Thoracic aorta (tissue), 2 donors: ENCODE measurements at regions not wholly inside any gene's neighbourhood (a gene's known extent, or its start where the extent isn't known, plus 50 kb on each side); places are given as distances from the start of the nearest gene placed in this dataset.

Experiments used
- ATAC-seq: fragments of 150-250 bp; one replicate; pipeline ENCODE4 v1.8.0; 2017; ENCODE audit warnings: low read depth; ENCODE audit not compliant: insufficient number of reproducible peaks, low FRiP score
- DNase-seq: peaks from one replicate; pipeline ENCODE4 v3.0.0-alpha.2; 2020; ENCODE audit warnings: low spot score
- H3K27ac ChIP-seq, 2 donors: fragments of 200-600 bp; sonication (generic); 1 replicate in 1 of 2; 2 replicates in 1 of 2; pipeline ENCODE4 v1.5.1; 2016; ENCODE audit warnings: mild to moderate bottlenecking in 2 of 2, moderate library complexity in 2 of 2
- H3K27me3 ChIP-seq: fragments of 200-600 bp; sonication (generic); replicated peaks from 2 replicates; pipeline ENCODE4 v1.6.0; 2016; ENCODE audit warnings: mild to moderate bottlenecking; ENCODE audit not compliant: insufficient read depth
- H3K36me3 ChIP-seq: fragments of 200-600 bp; sonication (generic); one replicate; pipeline ENCODE4 v1.5.1; 2016
- H3K4me1 ChIP-seq, 2 donors: fragments of 200-600 bp; sonication (generic); 1 replicate in 1 of 2; 2 replicates in 1 of 2; pipeline versions ENCODE4 v1.5.1 to v1.6.0; 2016; ENCODE audit warnings: low read depth in 2 of 2, mild to moderate bottlenecking in 1 of 2; ENCODE audit not compliant: control insufficient read depth in 1 of 2
- H3K4me3 ChIP-seq: fragments of 200-600 bp; sonication (generic); 2 replicates; pipeline ENCODE4 v1.5.1; 2016; ENCODE audit warnings: mild to moderate bottlenecking
- H3K9me3 ChIP-seq: fragments of 200-600 bp; sonication (generic); 2 replicates; pipeline ENCODE4 v1.5.1; 2016
- TF ChIP-seq, protein P1 (sequence below): fragments of 200-600 bp; sonication (generic); IDR thresholded peaks from one replicate; pipeline ENCODE4 v1.5.1; 2019; ENCODE audit warnings: antibody characterized with exemption

DNA sequence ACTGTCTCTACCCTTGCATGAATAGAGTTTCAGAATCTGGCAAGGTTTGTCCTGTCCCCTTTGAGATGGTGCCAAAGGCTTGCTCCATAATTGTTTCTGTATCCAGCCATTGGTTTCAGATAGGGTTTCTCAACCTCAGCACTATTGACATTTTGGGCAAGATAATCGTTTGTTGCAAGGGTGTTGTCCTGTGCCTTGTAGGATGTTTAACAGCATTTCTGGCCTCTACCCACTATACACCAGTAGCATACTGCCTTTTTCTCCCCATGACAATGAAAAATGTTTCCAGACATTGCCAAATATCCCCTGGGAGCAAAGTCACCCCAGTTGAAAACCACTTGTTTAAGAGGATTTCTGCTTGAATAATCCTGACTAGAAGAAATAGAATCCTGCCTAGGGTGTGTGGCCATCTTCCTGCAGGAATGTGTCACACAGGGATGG, 126.8 kb downstream of the CDC42EP3 start:
- no peak for DNase-seq
- Histone ChIP-seq H3K36me3 (no peaks in the 10 kb centered on the region), H3K27me3 (no peaks in the 10 kb centered on the region), H3K4me3 (no peak overlapping the region), H3K4me1 (peaks cover 0 to 7% of the 10 kb centered on the region in 2 donors), H3K9me3 (no peaks in the 10 kb centered on the region), H3K27ac (no peak overlapping the region)
- ATAC-seq, result peak; percentile 43
- TF ChIP-seq, protein P1, sequence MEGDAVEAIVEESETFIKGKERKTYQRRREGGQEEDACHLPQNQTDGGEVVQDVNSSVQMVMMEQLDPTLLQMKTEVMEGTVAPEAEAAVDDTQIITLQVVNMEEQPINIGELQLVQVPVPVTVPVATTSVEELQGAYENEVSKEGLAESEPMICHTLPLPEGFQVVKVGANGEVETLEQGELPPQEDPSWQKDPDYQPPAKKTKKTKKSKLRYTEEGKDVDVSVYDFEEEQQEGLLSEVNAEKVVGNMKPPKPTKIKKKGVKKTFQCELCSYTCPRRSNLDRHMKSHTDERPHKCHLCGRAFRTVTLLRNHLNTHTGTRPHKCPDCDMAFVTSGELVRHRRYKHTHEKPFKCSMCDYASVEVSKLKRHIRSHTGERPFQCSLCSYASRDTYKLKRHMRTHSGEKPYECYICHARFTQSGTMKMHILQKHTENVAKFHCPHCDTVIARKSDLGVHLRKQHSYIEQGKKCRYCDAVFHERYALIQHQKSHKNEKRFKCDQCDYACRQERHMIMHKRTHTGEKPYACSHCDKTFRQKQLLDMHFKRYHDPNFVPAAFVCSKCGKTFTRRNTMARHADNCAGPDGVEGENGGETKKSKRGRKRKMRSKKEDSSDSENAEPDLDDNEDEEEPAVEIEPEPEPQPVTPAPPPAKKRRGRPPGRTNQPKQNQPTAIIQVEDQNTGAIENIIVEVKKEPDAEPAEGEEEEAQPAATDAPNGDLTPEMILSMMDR, result no peak

DNA sequence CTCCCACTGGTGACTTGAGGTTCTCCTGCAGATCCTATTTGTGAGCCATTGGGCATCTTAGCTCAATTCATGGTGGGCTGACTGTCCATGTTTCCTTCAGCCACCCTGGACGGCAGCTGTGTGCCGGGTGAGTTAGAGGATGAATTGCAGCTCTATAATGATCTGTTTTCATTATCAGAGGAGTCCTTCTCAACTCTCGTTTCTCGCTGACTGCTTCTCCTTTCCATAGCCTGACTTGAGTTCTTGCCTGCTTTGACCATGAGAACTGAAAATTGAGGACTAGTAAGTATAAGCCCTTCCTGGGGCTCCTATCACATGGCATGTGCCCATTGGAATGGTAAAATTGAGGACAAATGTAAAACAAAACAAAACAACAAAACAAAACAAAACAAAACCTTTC, 121.8 kb downstream of the CDC42EP3 start:
- DNase-seq (no peak), ATAC-seq (no peak)
- TF ChIP-seq, protein P1, result no peak
- no peak overlapping the region for H3K27ac ChIP-seq
- H3K4me3 ChIP-seq, result no peak overlapping the region
- H3K4me1 ChIP-seq, result no peaks in the 10 kb centered on the region
- no peaks in the 10 kb centered on the region for H3K27me3 ChIP-seq
- H3K36me3 ChIP-seq, result no peaks in the 10 kb centered on the region
- H3K9me3 ChIP-seq, result no peaks in the 10 kb centered on the region

DNA sequence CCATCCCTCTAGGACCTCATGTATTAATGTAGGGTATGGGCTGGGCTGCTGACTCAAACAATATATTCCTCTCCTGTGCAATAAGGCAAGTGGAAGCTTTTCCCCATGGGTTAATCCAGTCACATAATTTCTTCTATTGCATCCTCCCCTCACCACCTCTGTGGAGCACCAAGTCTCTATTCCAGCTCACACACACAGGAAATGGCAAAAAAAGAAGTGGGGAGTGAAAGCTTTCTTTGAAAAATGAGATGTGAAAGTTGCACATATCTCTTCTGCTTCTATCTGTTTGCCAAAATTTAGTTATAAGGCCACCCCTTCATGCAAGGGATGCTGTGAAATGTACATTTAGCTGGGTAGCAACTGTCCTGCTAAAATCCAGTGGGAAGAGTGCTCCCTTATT, 121.3 kb downstream of the CDC42EP3 start:
- ATAC-seq (no peak), DNase-seq (no peak)
- Histone ChIP-seq H3K36me3 (no peaks in the 10 kb centered on the region), H3K9me3 (no peaks in the 10 kb centered on the region), H3K27ac (no peak overlapping the region), H3K27me3 (no peaks in the 10 kb centered on the region), H3K4me1 (no peaks in the 10 kb centered on the region), H3K4me3 (no peak overlapping the region)
- TF ChIP-seq, protein P1, result no peak

GRCh38 chr2:37551783-37552182, 119.7 kb downstream of the CDC42EP3 start:
- no peak for ATAC-seq
- Histone ChIP-seq H3K36me3 (no peaks in the 10 kb centered on the region), H3K4me3 (no peak overlapping the region), H3K27ac (no peak overlapping the region), H3K9me3 (no peaks in the 10 kb centered on the region), H3K4me1 (no peaks in the 10 kb centered on the region), H3K27me3 (no peaks in the 10 kb centered on the region)
- TF ChIP-seq, protein P1, result no peak
- DNase-seq, result no peak

DNA sequence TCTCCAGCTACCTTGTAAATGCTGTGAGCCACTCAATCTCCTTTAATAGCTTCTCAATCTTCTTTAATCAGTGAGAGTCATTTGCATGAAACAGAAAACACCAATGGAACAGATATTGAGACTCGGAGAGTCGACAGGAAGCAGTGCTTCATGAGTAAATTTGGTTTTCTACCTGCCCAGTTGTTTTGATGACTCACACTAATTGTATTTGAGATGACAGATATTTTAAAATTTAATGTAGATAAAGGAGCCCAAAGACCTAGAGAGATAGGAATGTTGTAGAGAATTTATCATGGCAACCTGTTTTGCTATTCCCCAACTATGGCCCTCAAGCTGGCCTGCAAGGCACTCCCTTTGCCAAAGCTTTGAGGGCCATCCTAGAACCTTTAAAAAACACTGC, 119.1 kb downstream of the CDC42EP3 start:
- TF ChIP-seq, protein P1, result no peak
- Histone ChIP-seq H3K36me3 (no peaks in the 10 kb centered on the region), H3K27ac (no peak overlapping the region), H3K9me3 (no peaks in the 10 kb centered on the region), H3K4me3 (no peak overlapping the region), H3K4me1 (no peaks in the 10 kb centered on the region), H3K27me3 (no peaks in the 10 kb centered on the region)
- DNase-seq (no peak), ATAC-seq (no peak)
